ENCODE measurements at regions not wholly inside any gene's neighbourhood (a gene's known extent, or its start where the extent isn't known, plus 50 kb on each side); places are given as distances from the start of the nearest gene placed in this dataset.
A peak's percentile ranks its signal among the peaks of the same experiment; 100 is the strongest.
"Not testable (repeated sequence)": the region's sequence is repeated elsewhere in the genome, so short reads cannot be mapped to it uniquely, and the experiment has no call there.

GRCh38 chr11:45409587-45409986, 123.4 kb upstream of the SYT13 start:
- Histone ChIP-seq H4K20me1 (peaks cover 7% of the 10 kb centered on the region; the same call in 1 of the 2 replicates), H3K9me3 (no peaks in the 10 kb centered on the region), H3K4me1 (no peaks in the 10 kb centered on the region), H3K36me3 (no peaks in the 10 kb centered on the region), H3K4me3 (no peak overlapping the region), H3K27me3 (peaks cover 42% of the 10 kb centered on the region), H3K27ac (no peak overlapping the region), H3K4me2 (no peak overlapping the region), H3K9ac (no peak overlapping the region)
- no peak for TF ChIP-seq Cebpa-rat (IDR thresholded peaks at IDR 0.05)

GRCh38 chr11:45407226-45407625, 121.1 kb upstream of the SYT13 start:
- peaks cover 7% of the 10 kb centered on the region; the same call in 1 of the 2 replicates for H4K20me1 ChIP-seq
- no peaks in the 10 kb centered on the region for H3K9me3 ChIP-seq
- no peak overlapping the region for H3K4me3 ChIP-seq
- no peak overlapping the region for H3K27ac ChIP-seq
- peaks cover 39% of the 10 kb centered on the region for H3K27me3 ChIP-seq
- H3K4me1 ChIP-seq = no peaks in the 10 kb centered on the region
- no peak overlapping the region for H3K9ac ChIP-seq
- H3K36me3 ChIP-seq = no peaks in the 10 kb centered on the region
- H3K4me2 ChIP-seq = no peak overlapping the region
- no peak for TF ChIP-seq Cebpa-rat (IDR thresholded peaks at IDR 0.05)

- Histone ChIP-seq H3K4me1 (no peaks in the 10 kb centered on the region), H3K4me3 (no peak overlapping the region)
- TF ChIP-seq Cebpa-rat (IDR thresholded peaks at IDR 0.05) = no peak
Measured at GRCh38 chr11:45405916-45406670, 120.0 kb upstream of the SYT13 start.

GRCh38 chr11:45403521-45403920, 117.4 kb upstream of the SYT13 start:
- not testable (repeated sequence) for H3K4me3 ChIP-seq, H3K27ac ChIP-seq, H3K9me3 ChIP-seq, H3K36me3 ChIP-seq, H4K20me1 ChIP-seq, H3K4me2 ChIP-seq, H3K9ac ChIP-seq, H3K4me1 ChIP-seq
- H3K27me3 ChIP-seq = peaks cover 14% of the 10 kb centered on the region

More at GRCh38 chr11:45405916-45406670, 120.0 kb upstream of the SYT13 start:
- Histone ChIP-seq H3K27me3 (peaks cover 28% of the 10 kb centered on the region), H3K4me2 (no peak overlapping the region), H3K36me3 (no peaks in the 10 kb centered on the region), H4K20me1 (peaks cover 7% of the 10 kb centered on the region; the same call in 1 of the 2 replicates), H3K27ac (no peak overlapping the region), H3K9ac (no peak overlapping the region), H3K9me3 (no peaks in the 10 kb centered on the region)

- Histone ChIP-seq H4K20me1 (no peaks in the 10 kb centered on the region), H3K9me3 (no peaks in the 10 kb centered on the region), H3K36me3 (no peaks in the 10 kb centered on the region), H3K4me1 (peaks cover 9% of the 10 kb centered on the region), H3K27ac (no peak overlapping the region), H3K4me2 (no peak overlapping the region), H3K9ac (no peak overlapping the region), H3K27me3 (peaks cover 4% of the 10 kb centered on the region; the same call in 1 of the 2 replicates), H3K4me3 (no peak overlapping the region)
- no peak for TF ChIP-seq Cebpa-rat (IDR thresholded peaks at IDR 0.05)
Measured at GRCh38 chr11:45402049-45402630, 116.0 kb upstream of the SYT13 start.

- H3K9ac ChIP-seq = no peak overlapping the region
- H3K9me3 ChIP-seq = no peaks in the 10 kb centered on the region
- H4K20me1 ChIP-seq = no peaks in the 10 kb centered on the region
- no peak overlapping the region for H3K4me3 ChIP-seq
- H3K27me3 ChIP-seq = no peaks in the 10 kb centered on the region
- H3K27ac ChIP-seq = no peak overlapping the region
- H3K36me3 ChIP-seq = no peaks in the 10 kb centered on the region
- no peak overlapping the region for H3K4me2 ChIP-seq
- H3K4me1 ChIP-seq = peaks cover 13% of the 10 kb centered on the region
- no peak for TF ChIP-seq Cebpa-rat (IDR thresholded peaks at IDR 0.05)
Measured at GRCh38 chr11:45400591-45400990, 114.5 kb upstream of the SYT13 start.

- no peaks in the 10 kb centered on the region for H3K9me3 ChIP-seq
- peak overlapping the region; percentile 44 for H3K4me2 ChIP-seq
- 0 out of 2 replicates have a peak, but pooled peaks cover 2% of the 10 kb centered on the region for H3K27me3 ChIP-seq
- H3K4me1 ChIP-seq = peaks cover 13% of the 10 kb centered on the region
- H3K4me3 ChIP-seq = no peak overlapping the region
- H4K20me1 ChIP-seq = peaks cover 4% of the 10 kb centered on the region; the same call in 1 of the 2 replicates
- H3K27ac ChIP-seq = no peak overlapping the region
- H3K36me3 ChIP-seq = no peaks in the 10 kb centered on the region
- H3K9ac ChIP-seq = no peak overlapping the region
- no peak for TF ChIP-seq Cebpa-rat (IDR thresholded peaks at IDR 0.05)
Measured at GRCh38 chr11:45399166-45399565, 113.0 kb upstream of the SYT13 start.

- TF ChIP-seq Cebpa-rat (IDR thresholded peaks at IDR 0.05) = no peak
- peaks cover 13% of the 10 kb centered on the region for H3K4me1 ChIP-seq
Measured at GRCh38 chr11:45398325-45398724, 112.2 kb upstream of the SYT13 start.

GRCh38 chr11:45396394-45396793, 110.3 kb upstream of the SYT13 start:
- H3K27me3 ChIP-seq = peaks cover 25% of the 10 kb centered on the region; the same call in 1 of the 2 replicates
- H3K36me3 ChIP-seq = no peaks in the 10 kb centered on the region
- H3K4me1 ChIP-seq = peaks cover 13% of the 10 kb centered on the region
- no peak overlapping the region for H3K4me3 ChIP-seq
- no peak overlapping the region for H3K27ac ChIP-seq
- no peak for TF ChIP-seq Cebpa-rat (IDR thresholded peaks at IDR 0.05)
- H3K9ac ChIP-seq = no peak overlapping the region
- no peaks in the 10 kb centered on the region for H3K9me3 ChIP-seq
- H3K4me2 ChIP-seq = no peak overlapping the region
- H4K20me1 ChIP-seq = peaks cover 28% of the 10 kb centered on the region; the same call in 1 of the 2 replicates

More at GRCh38 chr11:45398325-45398724, 112.2 kb upstream of the SYT13 start:
- 0 out of 2 replicates have a peak overlapping the region, but pooled peaks have one; percentile 44 for H3K4me2 ChIP-seq
- H3K4me3 ChIP-seq = no peak overlapping the region
- H3K27me3 ChIP-seq = 0 out of 2 replicates have a peak, but pooled peaks cover 8% of the 10 kb centered on the region
- no peak overlapping the region for H3K27ac ChIP-seq
- peaks cover 12% of the 10 kb centered on the region; the same call in 1 of the 2 replicates for H4K20me1 ChIP-seq
- H3K9ac ChIP-seq = no peak overlapping the region
- no peaks in the 10 kb centered on the region for H3K36me3 ChIP-seq
- H3K9me3 ChIP-seq = no peaks in the 10 kb centered on the region

GRCh38 chr11:45395947-45396346, 109.8 kb upstream of the SYT13 start:
- Histone ChIP-seq H3K27ac (no peak overlapping the region), H3K9me3 (no peaks in the 10 kb centered on the region), H3K4me3 (no peak overlapping the region), H3K36me3 (no peaks in the 10 kb centered on the region), H4K20me1 (peaks cover 32% of the 10 kb centered on the region; the same call in 1 of the 2 replicates), H3K4me2 (no peak overlapping the region), H3K4me1 (peaks cover 13% of the 10 kb centered on the region), H3K9ac (no peak overlapping the region), H3K27me3 (peaks cover 29% of the 10 kb centered on the region; the same call in 1 of the 2 replicates)
- no peak for TF ChIP-seq Cebpa-rat (IDR thresholded peaks at IDR 0.05)

Measured in BLaER1 (cell line).